ENCODE measurements at regions not wholly inside any gene's neighbourhood (a gene's known extent, or its start where the extent isn't known, plus 50 kb on each side); places are given as distances from the start of the nearest gene placed in this dataset.

GRCh38 chr3:62975566-62975965 lies 100.3 kb upstream of the CADPS start:
- intact Hi-C loops (cut with micrococcal nuclease), result no loop called here
- H3K4me1 ChIP-seq (ENCODE audit: control insufficient read depth in 1 of 2, insufficient read depth in 2 of 2, low read length in 2 of 2), result no peaks in the 10 kb centered on the region
- TF ChIP-seq, protein P1, sequence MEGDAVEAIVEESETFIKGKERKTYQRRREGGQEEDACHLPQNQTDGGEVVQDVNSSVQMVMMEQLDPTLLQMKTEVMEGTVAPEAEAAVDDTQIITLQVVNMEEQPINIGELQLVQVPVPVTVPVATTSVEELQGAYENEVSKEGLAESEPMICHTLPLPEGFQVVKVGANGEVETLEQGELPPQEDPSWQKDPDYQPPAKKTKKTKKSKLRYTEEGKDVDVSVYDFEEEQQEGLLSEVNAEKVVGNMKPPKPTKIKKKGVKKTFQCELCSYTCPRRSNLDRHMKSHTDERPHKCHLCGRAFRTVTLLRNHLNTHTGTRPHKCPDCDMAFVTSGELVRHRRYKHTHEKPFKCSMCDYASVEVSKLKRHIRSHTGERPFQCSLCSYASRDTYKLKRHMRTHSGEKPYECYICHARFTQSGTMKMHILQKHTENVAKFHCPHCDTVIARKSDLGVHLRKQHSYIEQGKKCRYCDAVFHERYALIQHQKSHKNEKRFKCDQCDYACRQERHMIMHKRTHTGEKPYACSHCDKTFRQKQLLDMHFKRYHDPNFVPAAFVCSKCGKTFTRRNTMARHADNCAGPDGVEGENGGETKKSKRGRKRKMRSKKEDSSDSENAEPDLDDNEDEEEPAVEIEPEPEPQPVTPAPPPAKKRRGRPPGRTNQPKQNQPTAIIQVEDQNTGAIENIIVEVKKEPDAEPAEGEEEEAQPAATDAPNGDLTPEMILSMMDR (IDR thresholded peaks at IDR 0.05), result no peak
- no peak overlapping the region for H3K4me3 Mint-ChIP-seq
- no peaks in the 10 kb centered on the region for H4K20me1 ChIP-seq (ENCODE audit: insufficient read depth, low read length)
- DNase-seq, result no peak
- H3K9ac ChIP-seq (ENCODE audit: insufficient read depth, low read length, poor library complexity, severe bottlenecking), result no peak overlapping the region
- H3K36me3 Mint-ChIP-seq, result no peaks in the 10 kb centered on the region
- H2AFZ ChIP-seq (ENCODE audit: insufficient read depth, low read depth, low read length, poor library complexity, severe bottlenecking), result no peak overlapping the region
- no peak overlapping the region for H3K4me3 ChIP-seq (replicated peaks in 1 of 3; ENCODE audit: low read depth in 2 of 3, low read length in 3 of 3)
- H3K36me3 ChIP-seq (replicated peaks in 1 of 2; ENCODE audit: control insufficient read depth in 1 of 2, insufficient read depth in 2 of 2, low read length in 2 of 2), result no peaks in the 10 kb centered on the region
- H3K4me2 ChIP-seq (replicated peaks; ENCODE audit: extremely low read depth, low read length, poor library complexity, severe bottlenecking), result no peak overlapping the region
- H3K27ac ChIP-seq (ENCODE audit: low read depth in 1 of 2, low read length in 2 of 2), result no peak overlapping the region
- H3K27ac Mint-ChIP-seq, result no peak overlapping the region
- H3K27me3 ChIP-seq (ENCODE audit: control insufficient read depth in 2 of 2, insufficient read depth in 2 of 2, low read length in 2 of 2), result no peaks in the 10 kb centered on the region
- no peaks in the 10 kb centered on the region for H3K9me3 ChIP-seq (replicated peaks in 1 of 2; ENCODE audit: control insufficient read depth in 1 of 2, insufficient read depth in 1 of 2, low read length in 2 of 2)
- H3K4me1 Mint-ChIP-seq, result no peaks in the 10 kb centered on the region
- H3K9me3 Mint-ChIP-seq, result peaks cover 0 to 2% (median 0%) of the 10 kb centered on the region in 7 donors
- no CpG with 5 or more reads among the region's 1 CpG for WGBS (ENCODE audit: insufficient coverage)
- H3K27me3 Mint-ChIP-seq (ENCODE audit: low read depth in 3 of 3), result no peaks in the 10 kb centered on the region
- H3K79me2 ChIP-seq (ENCODE audit: insufficient read depth, low read length), result no peaks in the 10 kb centered on the region

GRCh38 chr3:62981962-62982361 lies 106.7 kb upstream of the CADPS start:
- Histone ChIP-seq H3K79me2 (ENCODE audit: insufficient read depth, low read length) (no peaks in the 10 kb centered on the region), H3K4me2 (replicated peaks; ENCODE audit: extremely low read depth, low read length, poor library complexity, severe bottlenecking) (no peak overlapping the region), H3K4me3 (replicated peaks in 1 of 3; ENCODE audit: low read depth in 2 of 3, low read length in 3 of 3) (no peak overlapping the region), H3K9me3 (replicated peaks in 1 of 2; ENCODE audit: control insufficient read depth in 1 of 2, insufficient read depth in 1 of 2, low read length in 2 of 2) (no peaks in the 10 kb centered on the region), H2AFZ (ENCODE audit: insufficient read depth, low read depth, low read length, poor library complexity, severe bottlenecking) (no peak overlapping the region), H4K20me1 (ENCODE audit: insufficient read depth, low read length) (no peaks in the 10 kb centered on the region), H3K36me3 (replicated peaks in 1 of 2; ENCODE audit: control insufficient read depth in 1 of 2, insufficient read depth in 2 of 2, low read length in 2 of 2) (no peaks in the 10 kb centered on the region), H3K9ac (ENCODE audit: insufficient read depth, low read length, poor library complexity, severe bottlenecking) (no peak overlapping the region), H3K27ac (ENCODE audit: low read depth in 1 of 2, low read length in 2 of 2) (no peak overlapping the region), H3K27me3 (ENCODE audit: control insufficient read depth in 2 of 2, insufficient read depth in 2 of 2, low read length in 2 of 2) (no peaks in the 10 kb centered on the region), H3K4me1 (ENCODE audit: control insufficient read depth in 1 of 2, insufficient read depth in 2 of 2, low read length in 2 of 2) (no peaks in the 10 kb centered on the region)
- no peaks in the 10 kb centered on the region for H3K36me3 Mint-ChIP-seq
- H3K4me3 Mint-ChIP-seq, result no peak overlapping the region
- TF ChIP-seq, protein P1 (IDR thresholded peaks at IDR 0.05), result no peak
- H3K27me3 Mint-ChIP-seq (ENCODE audit: low read depth in 3 of 3), result peaks cover 0 to 2% (median 0%) of the 10 kb centered on the region in 3 donors
- intact Hi-C loops (cut with micrococcal nuclease), result no loop called here
- WGBS (ENCODE audit: insufficient coverage), result no CpG with 5 or more reads among the region's 1 CpG
- no peak overlapping the region for H3K27ac Mint-ChIP-seq
- no peak for DNase-seq
- peaks cover 0 to 5% (median 2%) of the 10 kb centered on the region in 7 donors for H3K9me3 Mint-ChIP-seq
- H3K4me1 Mint-ChIP-seq, result no peaks in the 10 kb centered on the region

Data from CD14-positive monocyte (primary cell).